GM12891 (cell line): ENCODE measurements at regions not wholly inside any gene's neighbourhood (a gene's known extent, or its start where the extent isn't known, plus 50 kb on each side); places are given as distances from the start of the nearest gene placed in this dataset.

ENCODE experiments used
- DNase-seq: peaks from one replicate; pipeline ENCODE4 v3.0.0; 2011; ENCODE audit warnings: low spot score; ENCODE audit not compliant: insufficient read length
- FAIRE-seq: peaks from 2 replicates; lab custom pipeline; 2011; peaks lifted over from hg19 to GRCh38; lab: Jason Lieb, UNC
- PAX5 ChIP-seq: IDR thresholded peaks from 2 replicates; pipeline ENCODE4 v1.6.1; 2011; ENCODE audit warnings: low read length, moderate library complexity, mild to moderate bottlenecking; ENCODE audit not compliant: insufficient read depth, severe bottlenecking
- POLR2A ChIP-seq: IDR thresholded peaks from 2 replicates; pipeline ENCODE4 v1.6.1; 2011; ENCODE audit warnings: low read depth, low read length, control low read depth
- POLR2AphosphoS5 ChIP-seq: IDR thresholded peaks from 2 replicates; pipeline ENCODE4 v1.6.1; 2011; ENCODE audit warnings: low read depth, low read length, control low read depth
- POU2F2 ChIP-seq: IDR thresholded peaks from 2 replicates; pipeline ENCODE4 v1.6.1; 2011; ENCODE audit warnings: low read depth, mild to moderate bottlenecking, control low read depth, low read length, moderate library complexity
- SPI1 ChIP-seq: IDR thresholded peaks from 2 replicates; pipeline ENCODE4 v1.6.1; 2011; ENCODE audit warnings: low read depth, low read length, control low read depth
- TAF1 ChIP-seq: IDR thresholded peaks from 2 replicates; pipeline ENCODE4 v1.6.1; 2011; ENCODE audit warnings: low read depth, low read length, control low read depth

- no peak for FAIRE-seq
- DNase-seq = no peak
- no peak for TF ChIP-seq POLR2AphosphoS5
- no peak for TF ChIP-seq POU2F2
- TF ChIP-seq TAF1 = no peak
- no peak for TF ChIP-seq POLR2A
- TF ChIP-seq PAX5 = no peak
- TF ChIP-seq SPI1 = no peak
These were observed 80.3 kb downstream of the BUD13 start for GRCh38 chr11:116692318-116693101.

- peak; percentile 87 for FAIRE-seq
- TF ChIP-seq PAX5 (no peak), SPI1 (no peak)
- DNase-seq = peak; percentile 91
These were observed 81.0 kb downstream of the BUD13 start for GRCh38 chr11:116691771-116692177.

GRCh38 chr11:116690611-116691010 is 82.2 kb downstream of the BUD13 start:
- no peak for TF ChIP-seq POLR2AphosphoS5
- no peak for TF ChIP-seq POLR2A
- TF ChIP-seq PAX5 = no peak
- no peak for TF ChIP-seq SPI1
- no peak for TF ChIP-seq TAF1
- TF ChIP-seq POU2F2 = no peak
- no peak for FAIRE-seq
- DNase-seq = no peak

- DNase-seq = no peak
- FAIRE-seq = no peak
- no peak for TF ChIP-seq POLR2A
- no peak for TF ChIP-seq POU2F2
- no peak for TF ChIP-seq POLR2AphosphoS5
- no peak for TF ChIP-seq PAX5
- TF ChIP-seq SPI1 = no peak
- no peak for TF ChIP-seq TAF1
These were observed 83.2 kb downstream of the BUD13 start for GRCh38 chr11:116689413-116690127.

GRCh38 chr11:116688202-116688540 is 84.6 kb downstream of the BUD13 start:
- DNase-seq = no peak
- FAIRE-seq = no peak
- no peak for TF ChIP-seq TAF1
- no peak for TF ChIP-seq POLR2AphosphoS5
- no peak for TF ChIP-seq POU2F2
- TF ChIP-seq SPI1 = no peak
- no peak for TF ChIP-seq PAX5
- no peak for TF ChIP-seq POLR2A

GRCh38 chr11:116687458-116688201 is 85.2 kb downstream of the BUD13 start:
- DNase-seq (no peak), FAIRE-seq (no peak)
- TF ChIP-seq TAF1 (no peak), SPI1 (no peak), POU2F2 (no peak), POLR2AphosphoS5 (no peak), POLR2A (no peak), PAX5 (no peak)

- no peak for DNase-seq
- TF ChIP-seq POLR2A (no peak), POU2F2 (no peak)
- no peak for FAIRE-seq
These were observed 85.9 kb downstream of the BUD13 start for GRCh38 chr11:116686866-116687265.

GRCh38 chr11:116683982-116684381 is 88.8 kb downstream of the BUD13 start:
- TF ChIP-seq POU2F2 (no peak), POLR2A (no peak), PAX5 (no peak), POLR2AphosphoS5 (no peak), SPI1 (no peak), TAF1 (no peak)
- DNase-seq (no peak), FAIRE-seq (no peak)

GRCh38 chr11:116680349-116681125 is 92.2 kb downstream of the BUD13 start:
- no peak for FAIRE-seq

More at GRCh38 chr11:116680349-116681125, 92.2 kb downstream of the BUD13 start:
- no peak for TF ChIP-seq SPI1
- no peak for TF ChIP-seq POU2F2
- TF ChIP-seq POLR2AphosphoS5 = no peak
- TF ChIP-seq PAX5 = no peak
- TF ChIP-seq POLR2A = no peak
- DNase-seq = no peak
